ENCODE measurements at regions not wholly inside any gene's neighbourhood (a gene's known extent, or its start where the extent isn't known, plus 50 kb on each side); places are given as distances from the start of the nearest gene placed in this dataset.

DNA sequence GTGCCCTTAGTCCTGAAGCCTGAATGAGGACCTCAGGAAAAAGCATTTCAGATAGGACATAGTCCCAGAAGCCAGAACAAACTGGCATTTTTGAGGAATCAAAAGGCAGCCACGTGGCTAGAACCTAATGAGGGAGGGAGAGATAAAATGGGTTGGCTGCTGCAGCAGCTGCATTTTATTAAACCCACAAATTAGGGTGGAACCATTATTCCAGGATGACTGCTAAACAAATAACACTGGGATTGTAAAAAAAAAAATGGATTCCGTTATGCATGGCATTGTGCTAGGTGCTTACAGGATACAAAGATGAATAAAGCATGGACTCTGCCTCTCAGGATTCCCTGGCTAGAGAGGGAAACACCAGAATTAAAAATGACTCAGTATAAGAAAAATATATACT, 141.5 kb downstream of the SATB1 start:
- Histone ChIP-seq H3K9me3 (ENCODE audit: control extremely low read depth in 1 of 3, control insufficient read depth in 2 of 3, insufficient read depth in 1 of 3, low read length in 2 of 3) (no peaks in the 10 kb centered on the region), H3K36me3 (replicated peaks in 1 of 2; ENCODE audit: control extremely low read depth in 1 of 2, control insufficient read depth in 1 of 2, extremely low read depth in 1 of 2, insufficient read depth in 2 of 2, low read length in 1 of 2) (no peaks in the 10 kb centered on the region), H3K4me3 (ENCODE audit: control extremely low read depth in 1 of 5, extremely low read depth in 1 of 5, insufficient read depth in 1 of 5, low read depth in 2 of 5, low read length in 4 of 5) (no peak overlapping the region), H3K4me1 (ENCODE audit: control insufficient read depth in 2 of 2, insufficient read depth in 2 of 2, low read length in 2 of 2) (no peaks in the 10 kb centered on the region), H4K20me1 (ENCODE audit: control insufficient read depth, insufficient read depth, low read length, poor library complexity, severe bottlenecking) (no peaks in the 10 kb centered on the region), H3K9ac (ENCODE audit: low read length) (no peak overlapping the region), H3K79me2 (ENCODE audit: control insufficient read depth, insufficient read depth, low read length) (no peaks in the 10 kb centered on the region), H2AFZ (ENCODE audit: insufficient read depth, low read depth, low read length, poor library complexity, severe bottlenecking) (no peak overlapping the region), H3K27me3 (replicated peaks in 1 of 4; ENCODE audit: control extremely low read depth in 1 of 4, control insufficient read depth in 3 of 4, insufficient read depth in 4 of 4, low read length in 3 of 4) (peaks cover 0 to 6% (median 0%) of the 10 kb centered on the region in 4 experiments), H3K4me2 (replicated peaks; ENCODE audit: low read depth, low read length, poor library complexity, severe bottlenecking) (no peak overlapping the region), H3K27ac (ENCODE audit: low read length in 2 of 2) (no peak overlapping the region)
- H3K27me3 Mint-ChIP-seq, result peaks cover 7% of the 10 kb centered on the region
- no peaks in the 10 kb centered on the region for H3K4me1 Mint-ChIP-seq
- no peak overlapping the region for H3K27ac Mint-ChIP-seq
- CTCF ChIA-PET, result no interaction called here
- H3K4me3 Mint-ChIP-seq, result no peak overlapping the region
- H3K9me3 Mint-ChIP-seq (ENCODE audit: insufficient read depth), result no peaks in the 10 kb centered on the region
- intact Hi-C loops (cut with micrococcal nuclease), result no loop called here
- POLR2A ChIA-PET, result no interaction called here
- ATAC-seq (ENCODE audit: low read depth) (no peak), DNase-seq (no peak)
- TF ChIP-seq, protein P1, sequence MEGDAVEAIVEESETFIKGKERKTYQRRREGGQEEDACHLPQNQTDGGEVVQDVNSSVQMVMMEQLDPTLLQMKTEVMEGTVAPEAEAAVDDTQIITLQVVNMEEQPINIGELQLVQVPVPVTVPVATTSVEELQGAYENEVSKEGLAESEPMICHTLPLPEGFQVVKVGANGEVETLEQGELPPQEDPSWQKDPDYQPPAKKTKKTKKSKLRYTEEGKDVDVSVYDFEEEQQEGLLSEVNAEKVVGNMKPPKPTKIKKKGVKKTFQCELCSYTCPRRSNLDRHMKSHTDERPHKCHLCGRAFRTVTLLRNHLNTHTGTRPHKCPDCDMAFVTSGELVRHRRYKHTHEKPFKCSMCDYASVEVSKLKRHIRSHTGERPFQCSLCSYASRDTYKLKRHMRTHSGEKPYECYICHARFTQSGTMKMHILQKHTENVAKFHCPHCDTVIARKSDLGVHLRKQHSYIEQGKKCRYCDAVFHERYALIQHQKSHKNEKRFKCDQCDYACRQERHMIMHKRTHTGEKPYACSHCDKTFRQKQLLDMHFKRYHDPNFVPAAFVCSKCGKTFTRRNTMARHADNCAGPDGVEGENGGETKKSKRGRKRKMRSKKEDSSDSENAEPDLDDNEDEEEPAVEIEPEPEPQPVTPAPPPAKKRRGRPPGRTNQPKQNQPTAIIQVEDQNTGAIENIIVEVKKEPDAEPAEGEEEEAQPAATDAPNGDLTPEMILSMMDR (IDR thresholded peaks at IDR 0.05), result no peak
- no peak for TF ChIP-seq EZH2 (IDR thresholded peaks at IDR 0.05; ENCODE audit: borderline replicate concordance, insufficient read depth, low read depth, low read length, poor library complexity, severe bottlenecking)
- WGBS (ENCODE audit: insufficient coverage), result 80% methylated on average over 1 of the region's 2 CpGs

DNA sequence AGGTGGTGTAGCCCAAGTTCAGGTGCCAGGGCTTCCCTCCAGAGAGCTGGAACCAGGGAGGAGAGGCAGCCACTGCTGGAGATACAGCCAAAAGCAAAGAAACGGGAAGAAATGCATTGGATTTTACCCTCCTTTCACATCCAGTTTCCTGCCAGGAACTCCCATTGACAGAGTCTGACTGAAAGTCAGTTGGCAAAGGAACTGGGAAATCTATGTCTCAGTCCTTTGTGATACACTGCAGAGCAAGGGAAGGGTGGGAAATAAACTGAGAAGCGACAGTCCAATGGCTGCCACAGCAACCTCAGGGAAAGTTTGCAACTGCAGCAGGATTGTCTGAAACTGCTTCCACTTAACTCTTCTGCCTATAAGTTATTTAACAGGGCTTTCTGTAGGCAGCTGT, 142.6 kb downstream of the SATB1 start:
- H3K9me3 Mint-ChIP-seq (ENCODE audit: insufficient read depth), result no peaks in the 10 kb centered on the region
- WGBS (ENCODE audit: insufficient coverage), result 85% methylated on average over 2 of the region's 2 CpGs
- Histone ChIP-seq H3K36me3 (replicated peaks in 1 of 2; ENCODE audit: control extremely low read depth in 1 of 2, control insufficient read depth in 1 of 2, extremely low read depth in 1 of 2, insufficient read depth in 2 of 2, low read length in 1 of 2) (no peaks in the 10 kb centered on the region), H4K20me1 (ENCODE audit: control insufficient read depth, insufficient read depth, low read length, poor library complexity, severe bottlenecking) (no peaks in the 10 kb centered on the region), H3K9me3 (ENCODE audit: control extremely low read depth in 1 of 3, control insufficient read depth in 2 of 3, insufficient read depth in 1 of 3, low read length in 2 of 3) (no peaks in the 10 kb centered on the region), H2AFZ (ENCODE audit: insufficient read depth, low read depth, low read length, poor library complexity, severe bottlenecking) (no peak overlapping the region), H3K4me2 (replicated peaks; ENCODE audit: low read depth, low read length, poor library complexity, severe bottlenecking) (no peak overlapping the region), H3K4me1 (ENCODE audit: control insufficient read depth in 2 of 2, insufficient read depth in 2 of 2, low read length in 2 of 2) (no peaks in the 10 kb centered on the region), H3K79me2 (ENCODE audit: control insufficient read depth, insufficient read depth, low read length) (no peaks in the 10 kb centered on the region), H3K4me3 (ENCODE audit: control extremely low read depth in 1 of 5, extremely low read depth in 1 of 5, insufficient read depth in 1 of 5, low read depth in 2 of 5, low read length in 4 of 5) (no peak overlapping the region), H3K9ac (ENCODE audit: low read length) (no peak overlapping the region), H3K27me3 (replicated peaks in 1 of 4; ENCODE audit: control extremely low read depth in 1 of 4, control insufficient read depth in 3 of 4, insufficient read depth in 4 of 4, low read length in 3 of 4) (peaks cover 0 to 6% (median 0%) of the 10 kb centered on the region in 4 experiments), H3K27ac (ENCODE audit: low read length in 2 of 2) (no peak overlapping the region)
- intact Hi-C loops (cut with micrococcal nuclease), result no loop called here
- ChIA-PET POLR2A (interaction anchor here (0.6 kb wide), 1 partner anchor 181 kb away, joined by 3 read pairs; no protein-coding TSS in a partner anchor), CTCF (no interaction called here)
- peaks cover 7% of the 10 kb centered on the region for H3K27me3 Mint-ChIP-seq
- no peak for DNase-seq
- H3K4me3 Mint-ChIP-seq, result no peak overlapping the region
- no peaks in the 10 kb centered on the region for H3K4me1 Mint-ChIP-seq
- no peak overlapping the region for H3K27ac Mint-ChIP-seq
- TF ChIP-seq, protein P1 (IDR thresholded peaks at IDR 0.05), result no peak
- TF ChIP-seq EZH2 (IDR thresholded peaks at IDR 0.05; ENCODE audit: borderline replicate concordance, insufficient read depth, low read depth, low read length, poor library complexity, severe bottlenecking), result no peak
- ATAC-seq (ENCODE audit: low read depth), result no peak

All from B cell (primary cell).